Breast epithelium (tissue), 4 donors: ENCODE measurements at regions not wholly inside any gene's neighbourhood (a gene's known extent, or its start where the extent isn't known, plus 50 kb on each side); places are given as distances from the start of the nearest gene placed in this dataset.
"Not testable (repeated sequence)": the region's sequence is repeated elsewhere in the genome, so short reads cannot be mapped to it uniquely, and the experiment has no call there.

ENCODE experiments used
- DNase-seq, 2 donors: peaks; one replicate each; pipeline ENCODE4 v3.0.0-alpha.2; 2019; ENCODE audit warnings: low spot score in 2 of 2
- H3K27ac ChIP-seq, 2 donors: fragments of 200-600 bp; sonication (generic) in 1 of 2; one replicate each; pipeline ENCODE4 v1.5.1; 2016 to 2019; ENCODE audit warnings: mild to moderate bottlenecking in 1 of 2
- H3K27me3 ChIP-seq, 2 donors: fragments of 200-600 bp; sonication (generic) in 1 of 2; one replicate each; pipeline versions ENCODE4 v1.5.1 to v1.6.0; 2017 to 2019; ENCODE audit warnings: control low read depth in 1 of 2, mild to moderate bottlenecking in 1 of 2
- H3K36me3 ChIP-seq: fragments of 200-600 bp; one replicate; pipeline ENCODE4 v1.5.1; 2019
- H3K4me1 ChIP-seq, 2 donors: fragments of 200-600 bp; sonication (generic); one replicate each; pipeline ENCODE4 v1.5.1; 2016 to 2019; ENCODE audit warnings: control low read depth in 1 of 2
- H3K4me3 ChIP-seq, 3 donors: fragments of 200-600 bp; sonication (generic); 1 replicate in 2 of 3; 2 replicates in 1 of 3; pipeline ENCODE4 v1.5.1; 2016 to 2019; ENCODE audit warnings: mild to moderate bottlenecking in 3 of 3, moderate library complexity in 2 of 3
- H3K9me3 ChIP-seq, 2 donors: fragments of 200-600 bp; sonication (generic) in 1 of 2; one replicate each; pipeline ENCODE4 v1.5.1; 2016 to 2019; ENCODE audit warnings: control low read depth in 1 of 2
- POLR2AphosphoS5 ChIP-seq, 3 donors: sonication (generic); formaldehyde crosslinking; IDR thresholded peaks; one replicate each; pipeline ENCODE4 v1.6.1; 2017; ENCODE audit warnings: antibody characterized with exemption in 3 of 3
- intact Hi-C: fragments of 100-400 bp; cut with DNase I; formaldehyde crosslinking; loops from one replicate; pipeline ENCODE4 v1.15.1; 2023; ENCODE audit warnings: low total_unique reads
- TF ChIP-seq, protein P1 (sequence below), 3 donors: fragments of 450-650 bp; IDR thresholded peaks; one replicate each; pipeline ENCODE4 v1.5.1; 2016 to 2017; ENCODE audit warnings: antibody characterized with exemption in 3 of 3, mild to moderate bottlenecking in 3 of 3, moderate library complexity in 3 of 3

- H3K4me3 ChIP-seq, H3K36me3 ChIP-seq, H3K27me3 ChIP-seq, H3K9me3 ChIP-seq, H3K4me1 ChIP-seq, intact Hi-C loops: not testable (repeated sequence)
- peak in 2 of 3 donors; percentile 52 to 71 for TF ChIP-seq POLR2AphosphoS5 (IDR thresholded peaks at IDR 0.05)
- peak in 1 of 2 donors; percentile 28 for DNase-seq
- peak overlapping the region in 1 of 2 donors; percentile 95 for H3K27ac ChIP-seq
Observed at GRCh38 chr3:75432885-75433284, 231.2 kb upstream of the FRG2C start.

- H3K9me3 ChIP-seq, intact Hi-C loops, H3K4me1 ChIP-seq, DNase-seq, H3K4me3 ChIP-seq, H3K27me3 ChIP-seq, H3K36me3 ChIP-seq: not testable (repeated sequence)
- peak overlapping the region; percentile 36 to 95 for H3K27ac ChIP-seq
Observed at GRCh38 chr3:75433295-75433694, 230.8 kb upstream of the FRG2C start.

DNA sequence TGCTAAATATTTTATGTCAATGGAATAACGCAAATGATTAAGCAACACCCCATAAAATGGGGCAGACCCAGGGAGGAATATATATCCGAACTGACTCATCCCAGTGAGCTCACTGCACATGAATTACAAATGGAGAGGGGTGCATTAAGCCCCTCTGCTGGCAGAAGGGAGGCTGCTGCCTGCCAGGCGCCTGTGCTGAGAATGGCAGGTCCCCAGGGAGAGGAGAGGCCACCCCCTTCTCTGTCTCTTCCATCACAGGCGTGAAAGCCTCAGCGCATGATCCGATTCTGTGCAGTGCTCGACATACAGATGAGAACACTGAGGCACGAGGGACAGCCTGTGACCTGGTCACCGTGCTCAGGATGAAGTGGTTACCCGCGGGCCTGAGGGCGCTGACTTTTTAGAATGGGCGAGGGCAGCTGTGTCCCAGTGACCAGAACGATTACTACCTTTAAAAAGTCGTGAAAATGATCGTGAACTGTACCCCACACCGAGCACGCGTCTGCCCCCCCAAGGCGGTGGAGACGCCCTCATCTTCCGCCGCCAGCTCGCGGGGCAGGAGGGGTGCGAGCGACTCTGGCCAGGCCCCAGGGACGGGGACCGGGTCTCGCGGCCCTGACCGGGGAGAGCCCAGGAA is 229.7 kb upstream of the FRG2C start:
- H3K27me3 ChIP-seq, H3K4me1 ChIP-seq, H3K9me3 ChIP-seq, intact Hi-C loops, H3K36me3 ChIP-seq: not testable (repeated sequence)
- DNase-seq, result peak in 1 of 2 donors; percentile 26
- H3K27ac ChIP-seq, result peak overlapping the region; percentile 87 to 95
- peak overlapping the region; percentile 56 to 93 (median 81) for H3K4me3 ChIP-seq

GRCh38 chr3:75434913-75435793 is 229.0 kb upstream of the FRG2C start:
- H3K9me3 ChIP-seq, intact Hi-C loops, H3K27me3 ChIP-seq, H3K36me3 ChIP-seq, H3K4me1 ChIP-seq: not testable (repeated sequence)
- H3K27ac ChIP-seq, result peak overlapping the region; percentile 87 to 95
- TF ChIP-seq, protein P1, sequence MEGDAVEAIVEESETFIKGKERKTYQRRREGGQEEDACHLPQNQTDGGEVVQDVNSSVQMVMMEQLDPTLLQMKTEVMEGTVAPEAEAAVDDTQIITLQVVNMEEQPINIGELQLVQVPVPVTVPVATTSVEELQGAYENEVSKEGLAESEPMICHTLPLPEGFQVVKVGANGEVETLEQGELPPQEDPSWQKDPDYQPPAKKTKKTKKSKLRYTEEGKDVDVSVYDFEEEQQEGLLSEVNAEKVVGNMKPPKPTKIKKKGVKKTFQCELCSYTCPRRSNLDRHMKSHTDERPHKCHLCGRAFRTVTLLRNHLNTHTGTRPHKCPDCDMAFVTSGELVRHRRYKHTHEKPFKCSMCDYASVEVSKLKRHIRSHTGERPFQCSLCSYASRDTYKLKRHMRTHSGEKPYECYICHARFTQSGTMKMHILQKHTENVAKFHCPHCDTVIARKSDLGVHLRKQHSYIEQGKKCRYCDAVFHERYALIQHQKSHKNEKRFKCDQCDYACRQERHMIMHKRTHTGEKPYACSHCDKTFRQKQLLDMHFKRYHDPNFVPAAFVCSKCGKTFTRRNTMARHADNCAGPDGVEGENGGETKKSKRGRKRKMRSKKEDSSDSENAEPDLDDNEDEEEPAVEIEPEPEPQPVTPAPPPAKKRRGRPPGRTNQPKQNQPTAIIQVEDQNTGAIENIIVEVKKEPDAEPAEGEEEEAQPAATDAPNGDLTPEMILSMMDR (IDR thresholded peaks at IDR 0.05), result peak in 1 of 3 donors; percentile 23
- DNase-seq, result peak; percentile 99
- peak overlapping the region; percentile 56 to 93 (median 81) for H3K4me3 ChIP-seq

DNA sequence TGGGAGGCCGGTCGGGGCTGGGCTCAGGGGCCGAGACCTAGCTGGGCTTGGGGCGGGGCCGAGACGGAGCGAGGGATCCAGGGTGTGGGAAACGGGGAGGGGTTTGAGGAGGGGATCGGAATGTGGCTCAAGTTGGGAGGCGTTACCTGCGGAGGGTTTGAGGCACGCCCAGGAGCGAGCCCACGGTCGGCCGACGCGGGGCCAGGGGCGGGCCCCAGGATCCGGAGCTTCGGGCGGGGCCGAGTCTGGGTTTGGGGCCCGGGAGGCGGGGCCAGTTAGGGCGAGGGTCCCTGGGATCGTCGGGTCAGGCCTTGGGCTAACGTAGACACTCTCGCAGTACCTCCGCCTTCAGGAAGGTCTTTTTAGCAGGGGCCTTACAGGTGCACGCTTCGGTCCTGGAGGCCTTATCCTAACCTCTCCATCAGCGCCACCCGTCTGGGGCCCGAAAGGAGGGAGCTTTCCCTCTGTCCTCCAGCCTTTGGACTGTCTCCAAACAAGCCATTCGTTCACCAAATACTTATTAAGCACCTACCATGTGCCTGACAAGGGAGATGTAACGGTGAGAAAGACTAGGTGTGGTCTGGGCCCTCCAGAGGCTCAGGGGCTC is 228.2 kb upstream of the FRG2C start:
- Histone ChIP-seq H3K4me3 (peak overlapping the region; percentile 56 to 93 (median 81)), H3K27ac (peak overlapping the region; percentile 87 to 95)
- DNase-seq, H3K27me3 ChIP-seq, H3K9me3 ChIP-seq, H3K4me1 ChIP-seq, H3K36me3 ChIP-seq, intact Hi-C loops: not testable (repeated sequence)

DNA sequence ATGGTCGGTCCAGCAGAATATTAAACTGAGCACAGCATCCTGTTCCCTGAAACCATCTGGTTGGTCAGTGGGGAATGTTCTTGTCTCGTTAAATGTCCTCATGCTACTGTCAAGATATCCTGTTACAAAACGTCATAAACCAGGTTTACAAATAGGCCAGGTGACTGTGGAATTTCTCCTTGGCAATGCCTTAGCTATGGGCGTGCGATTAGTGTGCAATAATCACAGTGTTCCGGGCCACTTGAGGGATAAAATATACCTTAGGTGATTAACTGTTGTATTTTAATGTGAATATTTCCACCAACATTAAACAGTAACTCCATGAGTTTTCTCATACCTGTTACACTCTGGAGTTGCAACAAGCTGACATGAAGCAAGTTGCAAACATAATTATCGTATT is 223.1 kb upstream of the FRG2C start:
- H3K36me3 ChIP-seq, H3K27ac ChIP-seq, H3K9me3 ChIP-seq, H3K4me3 ChIP-seq, DNase-seq, H3K27me3 ChIP-seq, intact Hi-C loops, H3K4me1 ChIP-seq: not testable (repeated sequence)

- intact Hi-C loops, DNase-seq, H3K4me3 ChIP-seq: not testable (repeated sequence)
Observed at GRCh38 chr3:75444634-75445033, 219.5 kb upstream of the FRG2C start.

GRCh38 chr3:75445234-75445633 is 218.9 kb upstream of the FRG2C start:
- H3K4me3 ChIP-seq, intact Hi-C loops, DNase-seq, H3K4me1 ChIP-seq, H3K27me3 ChIP-seq, H3K9me3 ChIP-seq, H3K27ac ChIP-seq, H3K36me3 ChIP-seq: not testable (repeated sequence)

More at GRCh38 chr3:75444634-75445033, 219.5 kb upstream of the FRG2C start:
- not testable (repeated sequence) for H3K27ac ChIP-seq, H3K9me3 ChIP-seq, H3K4me1 ChIP-seq, H3K36me3 ChIP-seq, H3K27me3 ChIP-seq

DNA sequence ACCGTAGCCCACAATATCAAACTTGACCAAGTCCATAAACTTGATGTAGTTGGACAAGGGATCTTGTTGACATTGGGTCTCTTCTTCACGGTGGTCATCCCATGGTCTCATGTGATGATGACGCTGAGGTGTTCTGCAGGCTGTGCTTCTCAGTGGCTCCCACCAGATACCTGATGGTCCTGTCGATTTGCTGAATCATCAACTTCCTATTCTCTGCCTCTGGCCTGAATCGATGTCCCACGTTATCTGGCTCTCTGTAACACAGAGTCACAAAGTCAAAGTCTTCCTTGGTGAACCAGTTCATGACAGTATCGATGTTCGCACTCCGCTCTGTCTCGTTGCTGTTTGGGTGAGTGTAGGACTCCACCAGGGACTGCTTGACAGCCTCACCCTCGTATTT is 217.2 kb upstream of the FRG2C start:
- H3K27ac ChIP-seq, DNase-seq, H3K4me1 ChIP-seq, H3K4me3 ChIP-seq, H3K9me3 ChIP-seq, H3K27me3 ChIP-seq, intact Hi-C loops, H3K36me3 ChIP-seq: not testable (repeated sequence)

DNA sequence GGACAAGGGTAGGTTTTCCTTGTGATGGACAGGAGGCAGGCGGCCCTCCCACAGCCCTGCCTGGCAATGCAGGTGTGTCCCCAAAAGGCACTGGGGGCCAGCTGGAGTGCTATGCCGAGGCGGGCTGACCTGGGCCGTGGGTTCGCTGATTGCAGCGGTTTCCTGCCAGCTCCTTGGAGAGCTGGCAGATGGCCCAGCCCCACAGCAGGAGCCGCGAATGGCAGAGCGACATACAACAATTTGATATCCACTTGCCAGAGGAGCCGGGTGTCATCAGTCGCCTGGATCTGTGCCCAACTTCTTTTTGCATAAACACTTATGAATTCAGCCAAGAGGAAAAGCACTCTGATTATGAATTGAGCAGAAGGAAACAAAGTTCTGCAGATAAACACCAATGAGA is 210.8 kb upstream of the FRG2C start:
- peak in 1 of 2 donors; percentile 24 for DNase-seq
- intact Hi-C loops, H3K27me3 ChIP-seq: not testable (repeated sequence)

DNA sequence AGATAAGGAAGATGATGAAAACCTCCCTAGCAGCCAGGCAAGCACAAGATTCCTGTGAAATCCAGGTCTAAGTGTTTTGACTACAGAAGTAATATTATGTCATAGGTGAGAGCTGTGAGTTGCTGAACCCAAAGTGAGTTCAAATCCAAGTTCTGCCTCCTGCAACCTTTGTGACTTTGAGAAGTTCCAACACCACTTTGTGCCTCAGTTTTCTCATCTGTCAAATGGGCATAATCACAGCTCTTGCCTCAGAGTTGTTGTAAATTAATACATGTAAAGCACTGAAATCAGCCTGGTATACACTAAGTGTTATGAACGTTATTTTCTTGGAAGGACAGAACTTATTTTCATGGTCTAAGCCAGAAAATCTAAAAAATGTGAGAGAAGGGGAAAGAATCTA is 210.3 kb upstream of the FRG2C start:
- H3K27ac ChIP-seq, H3K4me3 ChIP-seq, intact Hi-C loops, H3K27me3 ChIP-seq, H3K36me3 ChIP-seq, H3K9me3 ChIP-seq, DNase-seq, H3K4me1 ChIP-seq: not testable (repeated sequence)

More for the DNA sequence above, 210.8 kb upstream of the FRG2C start:
- H3K9me3 ChIP-seq, H3K36me3 ChIP-seq, H3K4me3 ChIP-seq, H3K4me1 ChIP-seq, H3K27ac ChIP-seq: not testable (repeated sequence)

DNA sequence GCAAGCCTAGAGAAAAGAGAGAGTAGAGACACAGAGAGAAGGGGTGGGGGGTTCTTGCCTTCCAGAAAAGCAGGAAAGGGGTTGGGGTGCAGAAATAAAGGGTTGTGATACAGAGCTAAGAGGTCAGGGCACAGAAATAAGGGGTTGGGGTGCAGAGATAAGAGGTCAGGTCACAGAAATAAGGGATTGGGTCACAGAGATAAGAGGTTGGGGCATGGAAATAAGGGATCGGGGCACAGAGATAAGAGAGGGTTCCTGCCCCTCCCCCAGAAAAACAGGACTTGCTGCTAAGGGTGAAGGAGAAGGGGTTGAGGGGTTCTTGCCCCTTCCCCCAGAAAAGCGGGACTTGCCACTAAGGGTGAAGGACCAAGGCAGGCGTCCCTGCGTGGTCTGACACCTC is 189.6 kb upstream of the FRG2C start:
- DNase-seq, H3K27ac ChIP-seq, intact Hi-C loops, H3K27me3 ChIP-seq, H3K4me1 ChIP-seq, H3K9me3 ChIP-seq, H3K4me3 ChIP-seq, H3K36me3 ChIP-seq: not testable (repeated sequence)
